ENCODE measurements at regions not wholly inside any gene's neighbourhood (a gene's known extent, or its start where the extent isn't known, plus 50 kb on each side); places are given as distances from the start of the nearest gene placed in this dataset.
A peak's percentile ranks its signal among the peaks of the same experiment; 100 is the strongest.
"Not testable (repeated sequence)": the region's sequence is repeated elsewhere in the genome, so short reads cannot be mapped to it uniquely, and the experiment has no call there.

DNA sequence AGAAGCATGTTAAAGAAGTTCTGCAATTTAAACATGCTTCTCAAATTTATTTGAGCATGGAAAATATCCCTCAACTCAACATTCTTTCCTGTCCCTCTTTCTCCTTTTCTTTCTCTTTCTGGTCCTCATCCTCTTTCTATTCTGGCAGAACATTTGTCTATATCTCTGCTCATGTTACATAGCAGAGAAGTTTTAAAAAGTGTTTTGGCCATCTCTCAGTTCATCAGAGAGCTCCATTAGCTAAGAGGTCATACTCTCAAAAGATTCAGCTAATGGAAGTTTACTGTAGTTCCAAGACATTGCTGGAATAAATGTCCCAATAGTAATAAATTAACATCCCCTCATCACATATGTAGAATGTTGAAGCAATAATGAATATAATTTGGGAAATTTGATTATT lies 53.5 kb downstream of the XCL2 start:
- DNase-seq (ENCODE audit: low read depth in 3 of 3), result no peak

DNA sequence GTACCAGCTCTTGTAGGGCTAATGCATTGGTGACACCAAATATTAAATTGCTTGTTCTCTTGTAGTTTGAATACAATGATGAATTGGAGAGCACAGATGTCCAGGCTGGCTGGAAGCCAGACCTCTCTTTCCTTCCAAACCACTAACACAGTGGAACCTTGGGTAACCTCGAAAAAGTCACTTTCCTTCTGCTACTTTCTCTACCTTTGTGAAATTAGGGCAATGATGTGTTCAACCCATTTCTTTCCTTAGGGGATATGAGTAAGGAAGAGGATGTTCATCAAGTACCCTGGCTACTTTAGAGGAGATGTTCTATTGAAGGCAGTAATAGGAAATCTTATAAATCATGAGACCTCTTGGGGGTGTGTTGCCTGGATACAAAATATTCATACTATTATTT lies 55.7 kb downstream of the XCL2 start:
- no peak for DNase-seq (ENCODE audit: low read depth in 3 of 3)

DNA sequence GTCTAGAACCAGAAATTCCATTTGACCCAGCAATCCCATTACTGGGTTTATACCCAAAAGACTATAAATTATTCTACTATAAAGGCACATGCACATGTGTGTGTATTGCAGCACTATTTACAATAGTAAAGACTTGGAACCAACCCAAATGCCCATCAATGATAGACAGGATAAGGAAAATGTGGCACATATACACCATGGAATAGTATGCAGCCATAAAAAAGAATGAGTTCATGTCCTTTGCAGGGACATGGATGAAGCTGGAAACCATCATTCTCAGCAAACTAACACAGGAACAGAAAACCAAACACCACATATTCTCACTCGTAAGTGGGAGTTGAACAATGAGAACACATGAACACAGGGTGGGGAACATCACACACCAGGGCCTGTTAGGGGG lies 57.0 kb downstream of the XCL2 start:
- DNase-seq (ENCODE audit: low read depth in 3 of 3), result not testable (repeated sequence)

DNA sequence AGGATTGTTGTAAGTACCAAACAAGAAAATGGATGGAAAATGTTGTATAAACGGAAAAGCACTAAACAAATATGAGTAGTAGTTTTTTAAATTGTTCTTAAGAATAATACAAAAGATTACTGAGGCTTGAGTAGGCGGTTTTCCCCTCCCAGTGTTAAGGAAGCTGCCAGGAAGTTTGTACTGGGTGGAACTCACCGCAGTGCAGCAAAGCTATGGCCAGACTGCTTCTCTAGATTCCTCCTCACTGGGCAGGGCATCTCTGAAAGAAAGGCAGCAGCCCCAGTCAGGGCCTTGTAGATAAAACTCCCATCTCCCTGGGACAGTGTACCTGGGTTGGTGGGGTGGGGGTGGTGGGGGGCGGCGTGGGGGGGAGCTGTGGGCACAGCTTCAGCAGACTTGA lies 58.7 kb downstream of the XCL2 start:
- DNase-seq (ENCODE audit: low read depth in 3 of 3), result no peak

DNA sequence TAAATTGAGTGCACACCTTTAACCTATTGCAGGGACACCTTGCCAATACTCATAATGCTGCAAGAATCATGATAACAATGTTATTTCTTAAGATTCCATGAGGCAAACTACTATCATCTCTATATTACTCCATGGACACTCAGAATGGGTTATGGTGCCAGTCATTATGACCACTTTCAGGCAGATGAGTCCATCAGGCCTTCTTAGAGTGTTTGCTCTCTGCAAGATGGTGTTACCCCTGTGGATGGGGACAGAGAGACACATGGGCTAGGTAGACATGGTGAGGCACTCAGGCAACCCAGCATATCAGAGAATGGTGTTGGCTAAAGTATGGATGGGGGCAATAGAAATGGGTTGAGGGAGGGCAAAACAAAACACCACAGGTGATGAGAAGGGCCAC lies 59.7 kb downstream of the XCL2 start:
- no peak for DNase-seq (ENCODE audit: low read depth in 3 of 3)

DNA sequence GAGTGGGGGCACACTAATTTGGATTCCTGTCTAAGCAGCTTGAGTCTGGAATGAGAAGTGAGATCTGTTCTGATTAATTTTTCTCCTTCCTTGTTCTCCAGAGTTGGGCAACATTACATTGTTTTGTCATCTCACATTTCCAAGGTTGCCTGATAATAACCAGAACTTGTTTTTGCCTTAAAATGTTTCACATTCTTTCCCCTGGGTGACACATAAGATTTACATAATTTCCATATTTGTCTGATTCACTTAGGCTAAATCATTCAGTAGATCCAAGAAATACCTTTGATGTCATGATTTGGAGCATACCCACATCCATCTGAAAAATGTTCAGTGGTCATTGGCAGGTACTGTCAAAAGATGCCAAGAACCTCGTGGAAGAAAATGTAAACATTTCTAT lies 60.3 kb downstream of the XCL2 start:
- no peak for DNase-seq (ENCODE audit: low read depth in 3 of 3)

DNA sequence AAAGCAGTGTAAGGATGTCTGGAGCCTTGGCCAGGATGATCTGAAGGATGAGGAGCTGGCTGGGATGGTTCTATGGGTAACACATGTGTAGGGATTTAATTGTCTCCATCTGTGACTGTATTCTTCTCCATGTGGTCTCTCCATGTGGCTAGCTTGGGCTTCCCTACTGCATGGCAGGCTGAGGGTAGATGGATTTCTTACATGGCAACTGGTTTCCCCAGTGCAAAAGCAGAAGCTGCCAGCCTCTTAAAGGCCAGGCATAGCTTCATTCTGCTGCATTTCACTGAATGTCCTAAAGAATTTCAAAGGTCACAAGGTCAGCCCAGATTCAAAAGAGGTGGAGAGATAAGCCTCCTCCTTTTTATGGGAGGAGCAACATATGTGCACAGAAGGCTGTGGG lies 61.7 kb downstream of the XCL2 start:
- DNase-seq (ENCODE audit: low read depth in 3 of 3), result no peak

DNA sequence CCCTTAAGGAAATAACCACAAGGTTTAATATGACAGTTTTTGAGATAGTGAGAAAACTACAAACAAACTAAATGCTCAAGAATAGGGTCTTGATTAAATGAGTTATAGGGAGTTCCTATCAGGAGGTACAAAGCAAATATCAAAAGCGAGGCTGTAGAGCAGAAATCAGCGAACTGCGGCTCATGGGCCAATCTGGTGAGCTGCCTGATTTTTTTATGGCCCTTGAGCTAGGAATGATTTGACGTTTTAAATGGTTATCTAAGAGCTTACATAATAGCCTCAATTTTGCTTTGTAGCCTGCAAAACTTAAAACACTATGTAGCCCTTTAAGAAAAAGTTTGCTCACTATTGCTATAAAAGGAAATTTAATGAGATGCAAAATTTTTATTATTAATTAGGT lies 62.2 kb downstream of the XCL2 start:
- DNase-seq (ENCODE audit: low read depth in 3 of 3), result no peak

DNA sequence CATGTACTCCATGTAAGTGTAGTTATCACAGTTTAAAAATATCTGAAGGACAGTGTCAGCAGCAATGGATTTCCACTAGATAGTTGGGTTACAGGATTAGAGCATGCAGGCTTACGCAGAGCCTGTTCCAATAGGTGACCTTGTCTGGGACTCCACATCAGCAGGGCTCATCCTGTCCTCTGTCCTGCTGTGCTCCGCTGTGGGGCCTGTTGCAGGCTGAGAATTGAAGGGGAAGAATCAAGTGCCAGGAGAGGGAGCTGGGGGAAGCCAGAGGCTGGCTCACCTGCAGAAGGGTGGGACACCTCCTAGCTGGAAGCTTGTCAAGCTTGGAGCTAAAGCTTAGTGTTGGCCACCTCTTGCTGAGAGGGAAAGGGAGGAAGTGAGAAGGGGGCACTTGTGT lies 62.8 kb downstream of the XCL2 start:
- DNase-seq (ENCODE audit: low read depth in 3 of 3), result no peak

DNA sequence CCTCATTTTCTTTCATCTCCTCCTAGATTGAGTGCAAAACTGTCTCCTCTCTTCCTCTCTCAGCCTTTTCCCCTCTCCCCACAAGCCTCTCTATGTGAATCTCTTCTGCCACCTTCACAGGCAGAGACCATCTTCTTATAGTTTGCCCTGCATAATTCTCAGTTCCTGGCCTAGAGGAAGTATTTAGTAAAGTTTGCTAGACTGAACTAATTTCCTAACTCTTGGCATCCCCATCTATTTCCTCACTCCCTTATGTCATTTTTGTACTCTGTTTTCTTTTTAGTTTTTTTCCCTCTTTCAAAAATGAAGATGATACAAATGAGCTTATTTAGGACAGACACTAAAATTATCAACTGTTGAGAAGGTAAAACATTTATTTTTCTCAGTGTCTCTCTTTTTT lies 66.0 kb downstream of the XCL2 start:
- no peak for DNase-seq (ENCODE audit: low read depth in 3 of 3)

DNA sequence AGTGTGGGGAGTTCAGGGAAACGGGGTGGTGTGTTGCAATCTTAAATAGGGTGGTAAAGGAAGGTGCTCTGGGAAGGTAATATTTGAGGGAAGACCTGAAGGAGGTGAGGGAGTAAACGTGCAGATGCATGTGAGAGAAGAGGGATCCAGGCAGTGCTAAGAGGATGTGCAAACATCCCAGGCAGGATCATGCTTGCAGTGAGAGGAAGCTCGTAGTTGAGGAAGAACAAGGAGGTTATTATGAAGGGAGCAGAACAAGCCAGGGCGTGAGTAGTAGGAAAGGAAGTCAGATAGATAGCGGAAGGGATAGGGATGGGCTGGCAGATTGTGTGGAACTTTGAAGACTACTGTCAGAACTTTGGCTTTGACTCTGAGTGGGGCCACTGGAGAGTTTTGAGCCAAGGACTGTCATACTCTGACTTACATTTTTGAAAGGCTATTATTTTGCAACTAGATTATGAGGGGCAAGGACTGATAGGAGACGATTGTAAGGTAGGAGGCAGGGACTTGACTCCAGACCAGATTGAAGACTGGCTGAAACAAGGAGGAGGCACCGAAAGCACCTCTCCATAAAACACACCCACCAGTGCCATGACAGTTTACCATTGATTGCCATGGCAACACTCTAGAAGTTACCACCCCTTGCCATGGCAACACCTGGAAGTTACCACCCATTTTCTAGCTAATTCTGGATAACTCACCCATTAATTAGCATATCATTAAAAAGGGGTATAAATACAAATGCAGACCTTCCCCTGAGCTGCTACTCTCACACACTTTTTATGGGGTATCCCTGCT lies 67.0 kb downstream of the XCL2 start:
- DNase-seq (ENCODE audit: low read depth in 3 of 3), result no peak

DNA sequence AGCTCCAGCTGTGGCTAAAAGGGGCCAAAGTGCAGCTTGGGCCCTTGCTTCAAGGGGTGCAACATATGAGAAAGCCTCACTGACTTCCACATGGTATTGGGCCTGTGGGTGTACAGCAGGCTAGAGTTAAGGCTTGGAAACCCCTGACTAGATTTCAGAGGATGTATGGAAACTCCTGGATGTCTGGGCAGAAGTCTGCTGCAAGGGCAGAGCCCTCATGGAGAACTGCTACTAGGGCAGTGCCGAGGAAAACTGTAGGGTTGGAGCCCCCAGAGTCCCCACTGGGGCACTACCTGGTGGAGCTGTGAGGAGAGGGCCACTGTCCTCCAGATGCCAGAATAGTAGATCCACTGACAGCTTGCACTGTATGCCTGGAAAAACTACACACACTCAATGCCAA lies 69.5 kb downstream of the XCL2 start:
- DNase-seq (ENCODE audit: low read depth in 3 of 3), result no peak

DNA sequence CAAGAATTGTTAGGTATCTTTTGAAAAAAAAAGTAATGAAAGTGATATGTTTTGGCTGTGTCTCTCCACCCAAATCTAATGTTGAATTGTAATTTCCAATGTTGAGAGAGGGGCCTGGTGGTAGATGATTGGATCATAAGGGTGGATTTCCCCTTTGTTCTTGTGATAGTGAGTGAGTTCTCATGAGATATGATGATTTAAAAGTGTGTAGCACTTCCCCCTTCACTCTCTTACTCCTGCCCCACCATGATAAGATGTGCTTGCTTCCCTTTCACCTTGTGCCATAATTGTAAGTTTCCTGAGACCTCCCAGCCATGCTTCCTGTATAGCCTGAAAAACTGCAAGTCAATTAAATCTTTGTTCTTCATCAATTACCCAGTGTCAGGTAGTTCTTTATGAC lies 70.7 kb downstream of the XCL2 start:
- DNase-seq (ENCODE audit: low read depth in 3 of 3), result no peak

DNA sequence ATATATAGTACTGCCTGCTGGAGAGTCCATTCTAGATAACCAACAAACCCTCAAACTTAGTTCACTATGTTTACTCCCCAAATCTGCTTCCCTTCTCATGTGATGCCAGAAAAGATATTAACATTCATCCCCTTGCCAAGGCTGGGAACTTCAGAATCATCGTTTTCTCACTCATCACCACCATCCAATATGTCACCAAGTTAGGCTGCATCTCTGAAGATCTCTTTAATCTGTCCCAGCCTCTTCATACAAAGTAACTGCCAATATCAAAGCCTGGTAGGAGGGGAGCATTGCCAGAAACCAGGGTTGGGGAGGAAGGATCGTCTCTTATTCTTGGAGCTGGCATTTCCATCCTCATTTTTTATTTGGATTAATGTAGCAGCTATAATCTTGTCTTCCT lies 71.6 kb downstream of the XCL2 start:
- no peak for DNase-seq (ENCODE audit: low read depth in 3 of 3)

DNA sequence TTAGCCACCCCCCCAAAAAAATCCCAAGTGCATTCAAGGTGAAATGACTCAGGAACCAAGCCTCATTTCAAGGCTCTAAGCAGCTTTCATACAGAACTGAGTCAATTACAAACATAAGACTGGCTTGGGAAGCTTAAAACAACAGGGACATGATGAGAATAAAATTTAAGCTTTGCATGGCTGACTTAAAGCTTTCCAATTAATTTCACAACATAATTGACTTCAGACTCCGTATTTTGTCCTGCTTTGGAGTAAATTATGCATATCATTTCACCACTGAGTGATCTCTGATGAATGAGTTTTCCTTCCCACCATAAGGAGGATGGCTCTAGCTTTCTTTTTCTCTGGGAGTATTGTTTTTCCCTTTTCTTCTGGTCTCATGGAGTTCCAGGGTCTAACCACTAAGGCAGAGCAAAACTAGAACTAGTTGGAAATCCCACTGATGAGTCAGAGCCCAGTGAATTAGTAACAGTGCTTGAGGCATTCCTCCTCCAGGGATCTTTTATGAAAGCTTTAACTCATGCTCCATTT lies 72.8 kb downstream of the XCL2 start:
- DNase-seq (ENCODE audit: low read depth in 3 of 3), result no peak

DNA sequence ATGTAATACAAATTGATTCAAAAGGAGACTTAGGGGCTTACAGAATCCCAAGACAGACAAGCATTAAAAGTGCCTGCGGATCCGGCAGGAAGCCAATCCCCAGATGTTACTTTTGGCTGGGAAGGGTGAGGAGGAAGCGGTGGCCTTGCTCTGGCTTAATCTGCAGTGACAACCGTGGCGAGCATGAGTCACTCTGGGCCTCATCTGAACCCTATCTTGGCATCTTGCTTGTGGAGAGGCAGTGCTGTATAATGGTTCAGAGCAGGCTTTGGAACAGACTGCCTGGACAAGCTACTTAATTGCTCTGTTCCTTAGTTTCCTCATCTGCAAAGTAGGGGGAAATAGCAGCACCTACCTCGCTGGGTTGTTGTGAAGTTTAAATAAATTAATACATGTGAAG lies 74.1 kb downstream of the XCL2 start:
- peak in 1 of 3 experiments; percentile 5 for DNase-seq (ENCODE audit: low read depth in 3 of 3)

DNA sequence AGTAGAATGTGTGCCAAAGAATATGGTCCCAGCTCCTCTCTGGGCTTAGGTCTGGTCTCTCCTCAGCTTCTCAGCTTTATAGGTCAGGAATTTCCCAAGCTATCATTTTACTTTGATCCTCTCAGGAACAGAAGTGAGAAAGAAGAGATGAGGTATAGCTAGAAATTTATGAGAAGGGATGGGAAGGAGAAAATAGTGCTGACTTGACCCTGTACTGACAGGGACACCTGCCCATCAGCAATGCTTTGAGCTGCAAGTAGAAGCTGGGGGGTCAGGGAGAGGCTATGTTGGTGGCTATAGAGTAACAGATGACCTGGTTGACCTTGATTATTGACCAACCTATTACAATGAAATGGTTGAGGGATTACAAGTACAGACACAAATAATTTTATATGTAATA lies 75.0 kb downstream of the XCL2 start:
- DNase-seq (ENCODE audit: low read depth in 3 of 3), result no peak

DNA sequence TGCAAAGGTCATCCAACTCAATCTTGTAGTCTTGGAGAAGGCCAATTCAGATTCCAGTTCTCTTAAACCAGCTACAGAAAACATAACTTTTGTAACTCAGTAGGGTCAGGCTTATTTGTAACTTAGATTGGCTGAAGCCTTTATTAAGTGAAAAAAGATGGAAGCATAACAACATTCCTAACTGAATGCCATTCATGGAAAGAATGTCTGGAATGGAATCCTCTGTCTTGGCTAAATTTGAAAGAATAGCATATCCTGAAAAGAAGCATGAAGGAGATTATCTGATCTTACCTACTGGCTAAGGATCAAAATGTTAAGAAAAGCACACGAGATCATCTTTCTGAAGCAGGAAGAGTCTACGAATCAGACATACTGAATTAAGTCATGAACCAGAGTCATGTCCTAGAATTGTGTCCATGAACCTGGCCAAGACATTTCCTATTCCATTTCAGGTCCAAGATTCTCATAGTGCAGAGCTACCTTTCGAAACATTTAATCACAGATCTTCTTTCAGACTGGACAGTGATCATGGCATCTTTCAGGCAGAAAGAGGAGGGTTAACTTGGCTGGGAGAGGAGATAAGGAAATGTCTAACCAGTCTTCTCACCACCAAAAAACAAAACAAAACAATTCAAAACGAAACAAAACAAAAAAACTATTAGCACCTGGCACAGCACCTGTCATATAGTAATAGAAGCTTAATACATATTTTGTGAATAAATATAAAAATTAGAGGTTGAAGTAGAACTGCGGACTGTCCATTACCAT lies 75.6 kb downstream of the XCL2 start:
- DNase-seq (ENCODE audit: low read depth in 3 of 3), result no peak

DNA sequence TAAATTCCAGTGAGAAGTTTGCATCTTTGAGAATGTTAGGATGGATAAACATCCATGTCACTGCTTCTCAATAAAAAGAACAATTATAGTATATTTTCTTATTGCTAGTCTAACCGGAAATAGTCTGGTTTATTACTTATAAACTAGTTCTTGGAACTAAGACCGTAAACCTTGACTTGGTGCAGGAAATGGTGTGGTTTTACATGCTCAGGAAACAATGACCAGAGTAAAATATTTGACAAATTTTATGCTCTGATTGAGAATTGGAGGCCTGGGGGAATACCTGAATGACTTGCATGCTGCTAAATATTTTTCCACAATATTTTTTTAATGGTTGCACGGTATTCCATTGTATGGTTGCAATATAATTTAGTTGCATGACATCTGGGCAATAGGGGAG lies 76.3 kb downstream of the XCL2 start:
- DNase-seq (ENCODE audit: low read depth in 3 of 3), result no peak

DNA sequence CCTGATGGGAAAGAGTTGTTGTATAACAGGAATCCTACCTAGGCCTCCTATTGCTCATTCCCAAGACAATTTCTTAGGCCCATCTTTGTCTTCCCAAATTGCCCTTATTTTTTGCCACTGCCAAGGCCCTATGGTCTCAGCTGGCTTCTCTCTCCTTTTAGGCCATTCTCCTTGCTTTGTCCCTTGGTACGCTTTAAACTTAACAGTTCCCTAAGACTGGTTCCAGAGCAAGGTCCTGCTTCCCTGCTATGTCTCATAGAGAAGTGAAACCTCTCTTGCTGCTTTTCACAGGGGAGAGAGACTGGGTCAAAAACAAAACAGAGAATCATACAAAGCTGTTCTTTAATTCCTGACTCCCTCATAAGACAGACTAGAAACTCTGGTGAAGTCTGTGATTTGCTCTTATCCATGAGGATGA lies 77.1 kb downstream of the XCL2 start:
- no peak for DNase-seq (ENCODE audit: low read depth in 3 of 3)

DNA sequence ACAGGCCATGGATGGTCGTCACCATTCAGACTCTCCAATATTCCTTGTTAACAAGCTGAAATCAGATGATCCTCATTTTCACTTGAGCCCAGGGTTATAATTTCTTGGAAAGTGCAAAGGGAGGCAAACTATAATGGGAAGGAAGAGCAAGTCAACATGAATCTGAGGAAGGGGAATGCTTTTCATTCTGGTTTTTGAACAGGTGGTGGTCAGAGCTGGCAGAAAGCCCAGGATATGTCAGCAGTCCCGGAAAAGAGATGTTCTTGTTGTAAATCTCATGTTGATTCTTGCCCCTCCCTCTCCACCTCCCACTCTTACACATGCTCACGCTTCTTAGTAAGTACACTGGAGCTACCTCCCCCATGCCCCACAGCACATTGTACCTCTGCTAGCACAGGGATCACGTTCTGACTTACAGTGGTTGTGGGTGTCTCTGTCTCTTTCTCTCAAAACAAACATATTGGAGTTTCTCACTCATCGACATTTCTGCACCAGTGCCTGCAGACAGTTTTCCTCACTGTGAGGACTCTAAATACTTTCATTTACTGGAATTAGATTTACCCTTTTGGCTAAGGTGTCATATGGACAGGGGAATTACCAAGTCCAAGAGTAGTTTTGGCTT lies 77.6 kb downstream of the XCL2 start:
- peak in 2 of 3 experiments; percentile 19 to 22 for DNase-seq (ENCODE audit: low read depth in 3 of 3)

DNA sequence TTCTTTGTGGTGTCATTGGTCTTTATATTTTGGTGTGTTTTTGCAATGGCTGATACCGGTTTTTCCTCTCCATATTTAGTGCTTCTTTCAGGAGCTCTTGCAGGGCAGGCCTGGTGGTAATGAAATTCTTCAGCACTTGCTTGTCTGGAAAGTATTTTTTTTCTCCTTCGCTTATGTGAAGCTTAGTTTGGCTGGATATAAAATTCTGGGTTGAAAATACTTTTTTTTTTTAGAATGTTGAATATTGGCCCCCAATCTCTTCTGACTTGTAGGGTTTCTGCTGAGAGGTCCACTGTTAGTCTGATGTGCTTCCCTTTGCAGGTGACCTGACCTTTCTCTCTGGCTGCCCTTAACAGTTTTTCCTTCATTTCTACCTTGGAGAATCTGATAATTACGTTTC lies 82.7 kb downstream of the XCL2 start:
- not testable (repeated sequence) for DNase-seq (ENCODE audit: low read depth in 3 of 3)

DNA sequence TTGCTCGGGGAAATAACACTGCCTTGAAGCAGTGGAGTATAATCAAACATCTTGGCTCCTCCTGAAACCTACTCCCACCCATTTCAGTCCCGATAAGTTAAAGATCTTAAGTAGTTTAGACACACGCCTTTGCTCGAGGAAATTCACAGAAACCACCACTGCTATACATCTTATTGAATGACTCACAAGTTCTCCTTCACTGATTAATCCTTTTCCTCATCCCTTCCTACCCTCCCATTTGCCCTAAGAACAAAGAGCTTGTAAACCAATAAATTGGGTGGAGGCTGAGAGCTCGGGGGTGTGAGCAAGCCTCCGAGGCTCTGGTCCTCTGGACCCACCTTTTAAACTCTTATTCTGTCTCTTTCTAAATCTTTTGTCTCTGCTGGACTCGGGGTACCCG lies 86.5 kb downstream of the XCL2 start:
- DNase-seq (ENCODE audit: low read depth in 3 of 3), result not testable (repeated sequence)
